ENCODE measurements at regions not wholly inside any gene's neighbourhood (a gene's known extent, or its start where the extent isn't known, plus 50 kb on each side); places are given as distances from the start of the nearest gene placed in this dataset.

DNA sequence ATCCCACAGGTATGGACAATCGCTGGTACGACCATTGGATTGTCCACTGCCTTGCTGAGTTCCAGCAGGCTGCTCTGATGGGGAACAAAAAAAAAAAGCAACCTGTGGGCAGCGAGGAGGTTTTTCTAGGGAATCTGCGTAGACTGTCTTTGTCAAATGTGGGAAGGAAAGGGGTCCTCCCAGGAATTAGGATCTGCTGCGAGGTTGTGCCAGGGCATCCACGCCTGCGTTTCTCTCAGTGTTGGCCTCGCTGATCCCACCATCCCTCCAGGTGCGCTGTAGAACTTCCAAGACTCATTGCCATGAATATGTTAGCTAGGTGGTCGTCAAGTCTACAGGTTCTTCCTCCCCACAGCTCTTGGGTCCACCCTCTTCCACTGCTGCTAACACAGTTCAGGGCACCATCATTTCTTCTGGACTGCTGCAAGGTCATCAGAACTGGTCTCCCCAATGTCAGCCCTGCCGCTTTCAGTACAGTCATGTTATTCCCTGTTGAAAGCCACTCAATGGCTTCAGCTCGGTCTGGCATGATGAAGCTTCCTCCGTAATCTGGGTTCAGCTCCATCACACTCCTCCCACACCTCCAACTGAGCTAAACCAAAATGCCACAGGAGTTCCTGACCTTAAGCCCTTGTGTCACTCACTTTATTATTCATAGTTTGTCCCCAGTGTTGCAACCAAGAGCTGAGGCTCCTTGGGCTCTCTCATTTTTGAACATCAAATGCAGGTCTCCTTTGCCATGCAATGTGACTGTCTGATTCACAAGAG lies 79.5 kb upstream of the DMRT1 start:
- H3K79me1 ChIP-seq (ENCODE audit: low read depth, low read length) = no peaks in the 10 kb centered on the region
- ChIA-PET POLR2A (ENCODE audit: partially characterized antibody) (no interaction called here), CTCF (ENCODE audit: partially characterized antibody) (interaction anchor here (0.5 to 15.3 kb wide), 18 partner anchors 10 to 413 kb away, joined by 3 to 195 read pairs (median 5); no protein-coding TSS in a partner anchor)
- no peak overlapping the region for H3K14ac ChIP-seq (ENCODE audit: insufficient read length)
- H3K4me1 ChIP-seq (replicated peaks in 1 of 4; ENCODE audit: control insufficient read depth in 3 of 4, insufficient read depth in 4 of 4, low read length in 3 of 4) = no peaks in the 10 kb centered on the region
- no peaks in the 10 kb centered on the region for H3K79me2 ChIP-seq (ENCODE audit: control insufficient read depth in 1 of 2, insufficient read depth in 2 of 2, low read length in 2 of 2)
- H2BK5ac ChIP-seq (ENCODE audit: low read depth, low read length) = no peak overlapping the region
- DNase-seq (ENCODE audit: low read depth in 1 of 2, low spot score in 2 of 2) (peak in 1 of 2 experiments; percentile 30), FAIRE-seq (no peak)
- H3K4ac ChIP-seq (replicated peaks; ENCODE audit: insufficient read length, low read depth, low read length) = no peak overlapping the region
- no peak overlapping the region for H3K9ac ChIP-seq (replicated peaks in 1 of 4; ENCODE audit: extremely low read depth in 1 of 4, low read depth in 3 of 4, low read length in 3 of 4)
- no peak overlapping the region for H4K91ac ChIP-seq (replicated peaks; ENCODE audit: insufficient read length, low read length)
- H3K9me3 ChIP-seq (ENCODE audit: insufficient read depth in 2 of 2, low read depth in 1 of 2, low read length in 1 of 2) = 0 out of 4 replicates have a peak, but pooled peaks cover 0 to 2% of the 10 kb centered on the region in 2 experiments
- no peak overlapping the region for H2BK12ac ChIP-seq (ENCODE audit: low read depth, low read length)
- H3K4me3 ChIP-seq (ENCODE audit: extremely low read depth in 1 of 4, insufficient read depth in 2 of 4, low read depth in 3 of 4, low read length in 4 of 4) = no peak overlapping the region
- H2BK20ac ChIP-seq (ENCODE audit: low read length) = no peak overlapping the region
- H3K4me2 ChIP-seq (ENCODE audit: insufficient read depth in 1 of 2, low read depth in 2 of 2, low read length in 2 of 2) = no peak overlapping the region
- no peak overlapping the region for H4K5ac ChIP-seq (ENCODE audit: insufficient read length, low read depth, low read length)
- no peaks in the 10 kb centered on the region for H3K27me3 ChIP-seq (replicated peaks in 1 of 4; ENCODE audit: control insufficient read depth in 3 of 4, extremely low read depth in 1 of 4, insufficient read depth in 3 of 4, low read length in 3 of 4)
- no peaks in the 10 kb centered on the region for H4K20me1 ChIP-seq (replicated peaks in 1 of 2; ENCODE audit: control insufficient read depth in 1 of 2, insufficient read depth in 2 of 2, low read length in 2 of 2)
- H2BK15ac ChIP-seq (ENCODE audit: low read length) = no peak overlapping the region
- no peak overlapping the region for H3K56ac ChIP-seq (replicated peaks; ENCODE audit: insufficient read length, low read depth, low read length)
- H2AFZ ChIP-seq (ENCODE audit: low read length) = no peak overlapping the region
- no peak overlapping the region for H4K8ac ChIP-seq (ENCODE audit: extremely low read depth, insufficient read depth, low read length)
- H3K23me2 ChIP-seq (ENCODE audit: low read depth, low read length) = no peaks in the 10 kb centered on the region
- no peak overlapping the region for H3K23ac ChIP-seq (ENCODE audit: insufficient read length)
- no peak overlapping the region for H2BK120ac ChIP-seq (replicated peaks; ENCODE audit: low read depth, low read length)
- H3K36me3 ChIP-seq (ENCODE audit: control insufficient read depth in 2 of 4, insufficient read depth in 4 of 4, low read length in 3 of 4) = no peaks in the 10 kb centered on the region
- no peak overlapping the region for H2AK5ac ChIP-seq (ENCODE audit: low read depth, low read length)
- H3K27ac ChIP-seq (ENCODE audit: low read depth, low read length) = no peak overlapping the region
- 93% methylated on average over 13 of the region's 13 CpGs; no CpG with 5 or more reads in 1 of the 2 experiments for WGBS, 2 experiments (ENCODE audit: extremely low coverage in 1 of 2, insufficient coverage in 1 of 2, insufficient read length in 1 of 2, insufficient replicate concordance in 2 of 2, low coverage in 1 of 2, low lambda C conversion rate in 2 of 2, missing lambda C conversion rate in 1 of 2)
- H3K18ac ChIP-seq (ENCODE audit: extremely low read depth, low read length) = no peak overlapping the region
- no peak for TF ChIP-seq FOSL1 (IDR thresholded peaks at IDR 0.05; ENCODE audit: insufficient read depth, low read depth, low read length)
- TF ChIP-seq TAF1 (IDR thresholded peaks at IDR 0.05; ENCODE audit: low read depth, low read length) = no peak
- TF ChIP-seq TCF12 (IDR thresholded peaks at IDR 0.05; ENCODE audit: low read depth, low read length) = no peak
- no peak for TF ChIP-seq KDM5A (IDR thresholded peaks at IDR 0.05; ENCODE audit: low read length)
- no peak for TF ChIP-seq SRF (IDR thresholded peaks at IDR 0.05; ENCODE audit: low read depth, low read length)
- no peak for TF ChIP-seq RNF2 (IDR thresholded peaks at IDR 0.05; ENCODE audit: borderline replicate concordance, low read depth, low read length, missing control alignments, poor library complexity, severe bottlenecking)
- TF ChIP-seq SIX5 (IDR thresholded peaks at IDR 0.05; ENCODE audit: low read depth, low read length) = no peak
- no peak for TF ChIP-seq SP4 (IDR thresholded peaks at IDR 0.05; ENCODE audit: low read length)
- TF ChIP-seq POLR2AphosphoS5 (IDR thresholded peaks at IDR 0.05; ENCODE audit: low read depth, low read length) = no peak
- TF ChIP-seq PHF8 (conservative IDR thresholded peaks at IDR 0.05; ENCODE audit: low read depth, low read length) = no peak
- no peak for TF ChIP-seq MAFK (IDR thresholded peaks at IDR 0.05; ENCODE audit: low read depth, low read length)
- no peak for TF ChIP-seq SAP30 (IDR thresholded peaks at IDR 0.05; ENCODE audit: insufficient read depth, insufficient replicate concordance, low read length)
- TF ChIP-seq RBBP5 (IDR thresholded peaks at IDR 0.05; ENCODE audit: borderline replicate concordance, low read depth, low read length) = no peak
- TF ChIP-seq SUZ12 (IDR thresholded peaks at IDR 0.05; ENCODE audit: low read length) = no peak

Data from H1 (cell line).